Tibial nerve (tissue), 4 donors: ENCODE measurements at regions not wholly inside any gene's neighbourhood (a gene's known extent, or its start where the extent isn't known, plus 50 kb on each side); places are given as distances from the start of the nearest gene placed in this dataset.

Experiments
- EP300 ChIP-seq, 2 donors: sonication (generic); formaldehyde crosslinking; IDR thresholded peaks; one replicate each; pipeline ENCODE4 v1.6.1; 2017; ENCODE audit warnings: antibody characterized with exemption in 2 of 2, mild to moderate bottlenecking in 1 of 2
- TF ChIP-seq, protein P1 (sequence below), 5 experiments: fragments of 200-600 bp in 3 of 5; fragments of 450-650 bp in 2 of 5; sonication (generic) in 3 of 5; IDR thresholded peaks; one replicate each; pipeline ENCODE4 v1.5.1; 2016 to 2019; ENCODE audit warnings: antibody characterized with exemption in 5 of 5, mild to moderate bottlenecking in 3 of 5, moderate library complexity in 2 of 5

DNA sequence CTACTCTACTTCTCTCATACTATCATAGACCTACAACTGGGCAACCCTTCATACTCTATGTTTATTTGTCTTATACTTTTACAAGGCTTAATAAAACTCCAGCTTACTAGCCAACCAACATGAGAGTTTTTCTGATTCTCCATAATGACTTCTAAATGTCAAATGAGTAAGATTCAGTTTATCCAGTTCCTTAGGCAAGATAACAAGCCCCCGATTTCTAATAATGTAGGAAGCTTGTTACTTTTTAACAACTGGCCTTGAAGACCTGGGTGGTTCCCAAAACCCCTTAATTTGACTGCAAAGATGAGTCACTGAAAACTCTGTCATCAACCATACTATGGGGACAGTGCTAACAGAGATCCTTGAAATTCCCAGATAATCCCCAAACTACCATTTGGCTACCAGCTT is 294.6 kb upstream of the ACTBL2 start:
- TF ChIP-seq EP300 (IDR thresholded peaks at IDR 0.05) = no peak
- TF ChIP-seq, protein P1, sequence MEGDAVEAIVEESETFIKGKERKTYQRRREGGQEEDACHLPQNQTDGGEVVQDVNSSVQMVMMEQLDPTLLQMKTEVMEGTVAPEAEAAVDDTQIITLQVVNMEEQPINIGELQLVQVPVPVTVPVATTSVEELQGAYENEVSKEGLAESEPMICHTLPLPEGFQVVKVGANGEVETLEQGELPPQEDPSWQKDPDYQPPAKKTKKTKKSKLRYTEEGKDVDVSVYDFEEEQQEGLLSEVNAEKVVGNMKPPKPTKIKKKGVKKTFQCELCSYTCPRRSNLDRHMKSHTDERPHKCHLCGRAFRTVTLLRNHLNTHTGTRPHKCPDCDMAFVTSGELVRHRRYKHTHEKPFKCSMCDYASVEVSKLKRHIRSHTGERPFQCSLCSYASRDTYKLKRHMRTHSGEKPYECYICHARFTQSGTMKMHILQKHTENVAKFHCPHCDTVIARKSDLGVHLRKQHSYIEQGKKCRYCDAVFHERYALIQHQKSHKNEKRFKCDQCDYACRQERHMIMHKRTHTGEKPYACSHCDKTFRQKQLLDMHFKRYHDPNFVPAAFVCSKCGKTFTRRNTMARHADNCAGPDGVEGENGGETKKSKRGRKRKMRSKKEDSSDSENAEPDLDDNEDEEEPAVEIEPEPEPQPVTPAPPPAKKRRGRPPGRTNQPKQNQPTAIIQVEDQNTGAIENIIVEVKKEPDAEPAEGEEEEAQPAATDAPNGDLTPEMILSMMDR (IDR thresholded peaks at IDR 0.05) = no peak
